ENCODE measurements at regions not wholly inside any gene's neighbourhood (a gene's known extent, or its start where the extent isn't known, plus 50 kb on each side); places are given as distances from the start of the nearest gene placed in this dataset.

GRCh38 chr1:209008586-209008985, 574.9 kb upstream of the CAMK1G start (continued):
- TF ChIP-seq CTCF (conservative IDR thresholded peaks at IDR 0.05; ENCODE audit: low read depth in 2 of 2) (no peak), REST (IDR thresholded peaks at IDR 0.05; ENCODE audit: unreplicated experiment) (no peak), CREB1 (CRISPR knock-in tag; IDR thresholded peaks at IDR 0.05; ENCODE audit: low read depth) (no peak)

GRCh38 chr1:209010475-209011230, 572.9 kb upstream of the CAMK1G start:
- H3K27me3 ChIP-seq (ENCODE audit: insufficient read depth): no peaks in the 10 kb centered on the region
- Mint-ChIP-seq H3K27ac (no peak overlapping the region), H3K27me3 (ENCODE audit: insufficient read depth, low read depth, poor library complexity) (peaks cover 2% of the 10 kb centered on the region), H3K36me3 (ENCODE audit: low read depth) (no peaks in the 10 kb centered on the region), H3K4me3 (no peak overlapping the region), H3K4me1 (peaks cover 3% of the 10 kb centered on the region; the same call in 2 of the 3 replicates), H3K9me3 (no peaks in the 10 kb centered on the region; the same call in 2 of the 3 replicates)
- no peak overlapping the region for H3K4me2 ChIP-seq
- no peak for DNase-seq (ENCODE audit: low spot score)
- no peak for ATAC-seq
- H3K9me2 ChIP-seq (ENCODE audit: insufficient read depth): 0 out of 2 replicates have a peak, but pooled peaks cover 3% of the 10 kb centered on the region
- no peaks in the 10 kb centered on the region for H3K36me3 ChIP-seq (ENCODE audit: insufficient read depth)
- H3K79me2 ChIP-seq (replicated peaks; ENCODE audit: insufficient read depth): no peaks in the 10 kb centered on the region
- H3K4me3 ChIP-seq: no peak overlapping the region
- H3K27ac ChIP-seq (ENCODE audit: low read depth): no peak overlapping the region
- no peaks in the 10 kb centered on the region for H3F3A ChIP-seq (replicated peaks; ENCODE audit: low read depth)
- no peaks in the 10 kb centered on the region for H3K4me1 ChIP-seq (ENCODE audit: insufficient read depth)
- H2AFZ ChIP-seq: no peak overlapping the region
- no peaks in the 10 kb centered on the region for H4K20me1 ChIP-seq (replicated peaks; ENCODE audit: insufficient read depth)
- no peak for TF ChIP-seq ZNF114 (CRISPR knock-in tag; IDR thresholded peaks at IDR 0.05)
- no peak for TF ChIP-seq NANOG (IDR thresholded peaks at IDR 0.05; ENCODE audit: borderline replicate concordance)
- no peak for TF ChIP-seq ZNF462 (CRISPR knock-in tag; IDR thresholded peaks at IDR 0.05)
- no peak for TF ChIP-seq ETS1 (IDR thresholded peaks at IDR 0.05)
- TF ChIP-seq EZH2phosphoT487 (IDR thresholded peaks at IDR 0.05; ENCODE audit: unreplicated experiment): no peak
- TF ChIP-seq CTCF (conservative IDR thresholded peaks at IDR 0.05; ENCODE audit: low read depth in 2 of 2): no peak
- TF ChIP-seq JUNB (IDR thresholded peaks at IDR 0.05; ENCODE audit: unreplicated experiment): no peak

Measured in GM23338 (cell line).